Activated CD4-positive, alpha-beta memory T cell treated with anti-CD3 and anti-CD28 coated beads, Interleukin-2, amount 10 ng/mL, durations not matched to agents 7 days and 5 days (primary cell): ENCODE measurements at regions not wholly inside any gene's neighbourhood (a gene's known extent, or its start where the extent isn't known, plus 50 kb on each side); places are given as distances from the start of the nearest gene placed in this dataset.

Source experiments
- CTCF ChIA-PET: fragments of 350-600 bp; sonication (Branson Sonifier 250); formaldehyde crosslinking; loops from one replicate; lab custom pipeline; 2021; ENCODE audit warnings: antibody characterized with exemption, inconsistent platforms; lab: Charles Lee
- POLR2A ChIA-PET: fragments of 350-600 bp; sonication (Branson Sonifier 250); formaldehyde crosslinking; loops from one replicate; lab custom pipeline; 2021; ENCODE audit warnings: antibody characterized with exemption; lab: Charles Lee
- DNase-seq: peaks from one replicate; pipeline ENCODE4 v3.0.0-alpha.2; 2020
- H3K27ac Mint-ChIP-seq: one replicate; pipeline ENCODE4 v1.8.0; 2021; ENCODE audit warnings: mild to moderate bottlenecking, mixed read lengths
- H3K27me3 Mint-ChIP-seq: one replicate; pipeline ENCODE4 v1.8.0; 2021; ENCODE audit warnings: mixed read lengths
- H3K36me3 Mint-ChIP-seq: one replicate; pipeline ENCODE4 v1.8.0; 2021; ENCODE audit warnings: low read depth, mixed read lengths
- H3K4me1 Mint-ChIP-seq: one replicate; pipeline ENCODE4 v1.8.0; 2021; ENCODE audit warnings: mixed read lengths
- H3K4me3 Mint-ChIP-seq: one replicate; pipeline ENCODE4 v1.8.0; 2021; ENCODE audit warnings: mild to moderate bottlenecking, mixed read lengths
- H3K9me3 Mint-ChIP-seq: one replicate; pipeline ENCODE4 v1.8.0; 2021; ENCODE audit warnings: mixed read lengths

DNA sequence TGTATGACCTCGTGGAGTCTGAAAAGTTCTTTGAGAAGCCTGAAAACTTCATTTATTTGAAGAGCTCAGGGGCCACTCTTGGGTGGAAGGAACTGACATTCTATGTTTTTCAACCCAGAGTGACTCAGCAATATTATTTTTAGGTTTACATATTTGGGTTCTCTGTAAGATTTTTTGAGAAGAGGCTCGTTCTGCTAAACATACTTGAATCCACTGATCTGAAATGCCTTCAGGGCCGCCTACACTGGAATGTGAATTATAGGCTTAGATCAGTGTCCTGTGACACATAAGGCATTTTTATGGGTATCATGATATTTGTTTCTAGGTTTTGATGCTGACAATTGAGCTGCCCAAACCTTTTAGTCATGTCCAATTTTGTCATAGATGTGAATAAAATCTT lies 86.2 kb downstream of the PSAT1 start:
- CTCF ChIA-PET = no interaction called here

DNA sequence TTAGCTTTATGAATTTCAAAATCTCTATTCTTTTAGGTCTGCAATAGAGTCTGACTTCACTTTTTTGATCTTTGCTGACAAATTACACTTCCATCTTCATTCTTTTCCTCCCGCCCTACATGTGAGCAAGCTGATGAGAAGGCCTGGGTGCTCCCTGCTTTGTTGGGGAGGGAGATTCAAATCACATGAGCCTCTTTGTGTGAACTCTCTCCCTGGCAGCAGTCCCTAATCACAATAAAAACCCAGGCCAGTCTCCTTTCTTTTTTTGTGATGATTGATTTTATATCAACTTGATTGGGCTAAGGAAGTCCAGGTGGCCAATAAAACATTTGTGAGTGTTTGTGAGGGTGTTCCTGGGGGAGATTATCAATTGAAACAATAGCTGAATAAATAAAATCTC lies 89.4 kb downstream of the PSAT1 start:
- POLR2A ChIA-PET = no interaction called here
- no peak for DNase-seq
- Mint-ChIP-seq H3K9me3 (no peaks in the 10 kb centered on the region), H3K27ac (no peak overlapping the region), H3K36me3 (no peaks in the 10 kb centered on the region), H3K4me1 (no peaks in the 10 kb centered on the region), H3K27me3 (peaks cover 8% of the 10 kb centered on the region), H3K4me3 (no peak overlapping the region)
- CTCF ChIA-PET = interaction anchor here (2.5 kb wide), 1 partner anchor 16 kb away, joined by 8 read pairs; no protein-coding TSS in a partner anchor

More for the DNA sequence above, 86.2 kb downstream of the PSAT1 start:
- Mint-ChIP-seq H3K36me3 (no peaks in the 10 kb centered on the region), H3K4me1 (no peaks in the 10 kb centered on the region), H3K4me3 (no peak overlapping the region), H3K9me3 (no peaks in the 10 kb centered on the region), H3K27ac (no peak overlapping the region), H3K27me3 (peaks cover 16% of the 10 kb centered on the region)
- POLR2A ChIA-PET = no interaction called here
- DNase-seq = no peak

DNA sequence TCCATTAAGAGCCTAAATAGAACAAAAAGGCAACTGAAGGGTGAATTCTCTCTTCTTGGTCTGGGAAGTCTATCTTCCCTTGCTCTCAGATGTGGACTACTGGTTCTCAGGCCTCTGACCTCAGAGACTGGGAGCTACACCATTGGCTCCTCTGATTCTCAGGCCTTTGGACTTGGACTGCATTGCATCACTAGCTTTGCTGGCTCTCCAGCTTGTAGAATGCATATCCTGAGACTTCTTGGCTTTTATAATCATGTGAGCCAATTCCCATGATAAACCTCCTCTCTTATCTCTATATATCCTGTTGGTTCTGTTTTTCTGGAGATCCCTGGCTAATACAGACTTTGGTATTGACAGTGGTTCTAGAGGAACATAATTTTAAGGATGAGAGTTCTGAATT lies 89.8 kb downstream of the PSAT1 start:
- no peak overlapping the region for H3K4me3 Mint-ChIP-seq
- no peaks in the 10 kb centered on the region for H3K4me1 Mint-ChIP-seq
- no peak for DNase-seq
- no peak overlapping the region for H3K27ac Mint-ChIP-seq
- H3K9me3 Mint-ChIP-seq = no peaks in the 10 kb centered on the region
- H3K36me3 Mint-ChIP-seq = no peaks in the 10 kb centered on the region
- H3K27me3 Mint-ChIP-seq = peaks cover 8% of the 10 kb centered on the region
- POLR2A ChIA-PET = no interaction called here
- CTCF ChIA-PET = interaction anchor here (2.5 kb wide), 1 partner anchor 17 kb away, joined by 8 read pairs; no protein-coding TSS in a partner anchor

DNA sequence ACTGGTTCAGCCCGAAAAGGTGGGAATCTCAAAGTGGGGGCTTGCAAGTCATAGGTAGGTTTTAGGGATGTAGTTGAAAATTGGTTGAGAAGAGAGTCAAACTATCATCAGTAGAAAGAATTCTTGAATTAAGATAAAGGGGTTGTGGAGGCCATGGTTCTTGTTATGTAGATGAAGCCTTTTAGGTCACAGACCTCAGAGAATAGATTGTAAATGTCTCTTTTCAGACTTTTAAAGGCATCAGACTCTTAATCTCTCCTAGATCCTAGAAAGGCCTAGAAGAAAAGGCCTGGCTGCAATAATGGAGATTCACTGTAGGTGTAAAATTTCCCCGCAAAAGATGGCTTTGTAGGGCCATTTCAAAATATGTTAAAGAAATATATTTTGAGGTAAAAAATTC lies 96.4 kb downstream of the PSAT1 start:
- Mint-ChIP-seq H3K4me3 (no peak overlapping the region), H3K27me3 (peaks cover 7% of the 10 kb centered on the region), H3K4me1 (no peaks in the 10 kb centered on the region), H3K36me3 (no peaks in the 10 kb centered on the region), H3K9me3 (peaks cover 9% of the 10 kb centered on the region), H3K27ac (no peak overlapping the region)
- POLR2A ChIA-PET = no interaction called here
- no peak for DNase-seq
- CTCF ChIA-PET = no interaction called here

DNA sequence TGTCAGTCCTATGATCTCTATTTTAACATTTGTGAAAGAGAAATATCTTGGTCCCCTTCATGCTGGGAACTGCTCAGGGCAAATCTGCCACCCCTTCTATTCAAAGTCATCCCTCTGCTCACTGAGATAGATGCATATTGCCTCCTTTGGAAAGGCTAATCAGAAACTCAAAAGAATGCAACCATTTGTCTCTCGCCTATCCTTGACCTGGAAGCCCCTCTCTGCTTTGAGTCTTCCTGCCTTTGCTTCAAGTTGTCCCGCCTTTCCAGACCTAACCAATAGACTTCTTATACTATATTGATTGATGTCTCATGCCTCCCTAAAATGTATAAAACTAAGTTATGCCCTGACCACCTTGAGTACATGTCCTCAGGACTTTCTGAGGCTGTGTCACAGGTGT lies 97.0 kb downstream of the PSAT1 start:
- ChIA-PET POLR2A (no interaction called here), CTCF (no interaction called here)
- peaks cover 7% of the 10 kb centered on the region for H3K27me3 Mint-ChIP-seq

DNA sequence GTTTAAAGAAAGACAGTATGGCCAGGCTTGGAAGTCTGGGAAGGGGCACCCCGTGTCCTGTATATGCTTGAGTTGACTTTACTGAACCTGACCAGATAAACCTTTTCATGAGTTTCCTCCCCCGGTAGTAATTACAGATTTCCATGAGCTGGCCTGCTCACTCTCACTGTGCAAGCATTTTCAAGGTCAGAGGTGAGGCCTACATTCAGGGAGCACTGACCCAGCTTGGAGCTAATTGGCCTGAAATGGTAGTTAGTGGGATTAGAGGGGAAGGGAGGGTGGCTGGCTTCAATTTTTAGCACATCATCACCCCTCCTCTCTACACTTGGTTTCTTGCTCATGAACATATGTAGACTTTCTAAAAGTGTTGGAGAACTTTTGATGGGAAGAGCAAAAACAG lies 99.2 kb downstream of the PSAT1 start:
- ChIA-PET POLR2A (no interaction called here), CTCF (no interaction called here)
- Mint-ChIP-seq H3K4me1 (no peaks in the 10 kb centered on the region), H3K27ac (no peak overlapping the region), H3K9me3 (peaks cover 9% of the 10 kb centered on the region), H3K4me3 (no peak overlapping the region), H3K27me3 (peaks cover 7% of the 10 kb centered on the region), H3K36me3 (no peaks in the 10 kb centered on the region)
- no peak for DNase-seq

More for the DNA sequence above, 97.0 kb downstream of the PSAT1 start:
- H3K9me3 Mint-ChIP-seq = peaks cover 9% of the 10 kb centered on the region
- no peaks in the 10 kb centered on the region for H3K36me3 Mint-ChIP-seq
- no peaks in the 10 kb centered on the region for H3K4me1 Mint-ChIP-seq
- H3K27ac Mint-ChIP-seq = no peak overlapping the region
- DNase-seq = no peak
- H3K4me3 Mint-ChIP-seq = no peak overlapping the region

DNA sequence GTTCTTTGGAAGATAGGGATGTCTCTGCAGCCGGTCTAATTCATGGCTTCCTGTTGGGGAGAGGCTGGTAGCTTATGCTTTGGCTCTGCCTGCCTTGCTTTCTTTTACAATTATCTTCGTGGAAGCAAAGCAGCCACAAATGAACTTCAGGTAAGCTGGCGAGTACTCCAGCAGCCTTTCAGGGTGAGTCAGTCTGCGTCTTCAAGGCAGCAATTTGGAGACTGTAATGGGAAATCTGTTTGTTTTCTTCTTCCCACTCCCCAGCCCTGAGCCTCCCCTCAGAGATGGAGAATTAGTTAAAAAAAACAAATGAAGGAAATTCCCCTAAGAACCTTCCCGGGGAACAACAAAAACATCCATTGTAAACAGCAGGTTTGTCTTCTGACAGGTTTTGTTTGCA lies 100.1 kb downstream of the PSAT1 start:
- Mint-ChIP-seq H3K27me3 (peaks cover 7% of the 10 kb centered on the region), H3K9me3 (peaks cover 9% of the 10 kb centered on the region), H3K36me3 (no peaks in the 10 kb centered on the region), H3K27ac (no peak overlapping the region), H3K4me1 (no peaks in the 10 kb centered on the region), H3K4me3 (no peak overlapping the region)
- POLR2A ChIA-PET = no interaction called here
- CTCF ChIA-PET = no interaction called here
- no peak for DNase-seq

DNA sequence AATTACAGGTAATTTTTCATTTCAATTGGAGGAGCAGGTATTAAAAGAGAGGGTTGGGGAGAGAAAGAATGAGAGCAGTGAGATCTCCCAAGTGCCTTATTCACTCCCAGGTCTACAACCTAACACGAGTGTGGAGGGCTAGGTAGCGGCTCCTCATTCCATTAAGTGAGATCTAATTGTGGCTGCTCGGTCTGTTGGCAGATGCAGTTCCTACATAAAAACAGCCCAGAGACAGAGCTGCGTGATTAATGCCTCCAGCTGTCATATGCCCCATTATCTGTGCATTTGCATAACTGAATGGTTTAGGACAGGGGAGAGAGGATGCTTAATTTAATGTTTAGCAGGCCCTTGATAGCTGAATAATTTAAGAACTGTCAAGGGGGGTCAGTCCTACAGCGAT lies 100.5 kb downstream of the PSAT1 start:
- Mint-ChIP-seq H3K27ac (no peak overlapping the region), H3K9me3 (peaks cover 9% of the 10 kb centered on the region), H3K4me3 (no peak overlapping the region), H3K27me3 (peaks cover 7% of the 10 kb centered on the region), H3K36me3 (no peaks in the 10 kb centered on the region), H3K4me1 (no peaks in the 10 kb centered on the region)
- CTCF ChIA-PET = no interaction called here
- POLR2A ChIA-PET = no interaction called here
- no peak for DNase-seq

DNA sequence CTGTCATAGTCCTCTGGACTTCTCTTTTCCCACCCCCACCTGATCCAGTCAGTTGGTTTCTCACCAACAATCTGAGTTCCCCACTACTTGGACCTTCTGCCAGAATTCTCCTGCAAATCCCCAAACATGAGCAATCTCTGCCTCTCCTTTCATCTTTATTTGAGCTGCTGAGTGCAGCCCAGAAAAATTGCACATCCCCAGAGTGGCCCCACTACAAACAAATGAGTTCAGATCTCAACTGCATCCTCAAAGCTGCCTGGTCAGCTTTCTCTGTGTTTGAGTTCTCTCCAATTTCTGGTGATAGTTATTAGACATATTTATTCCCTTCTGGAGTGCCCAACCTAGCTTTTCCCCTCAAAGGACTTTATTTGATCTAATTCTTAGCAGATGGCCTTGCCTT lies 102.2 kb downstream of the PSAT1 start:
- no peaks in the 10 kb centered on the region for H3K36me3 Mint-ChIP-seq
- H3K27ac Mint-ChIP-seq = no peak overlapping the region
- H3K4me3 Mint-ChIP-seq = no peak overlapping the region
- H3K9me3 Mint-ChIP-seq = peaks cover 9% of the 10 kb centered on the region
- ChIA-PET POLR2A (no interaction called here), CTCF (no interaction called here)
- no peaks in the 10 kb centered on the region for H3K4me1 Mint-ChIP-seq
- peaks cover 5% of the 10 kb centered on the region for H3K27me3 Mint-ChIP-seq
- no peak for DNase-seq

DNA sequence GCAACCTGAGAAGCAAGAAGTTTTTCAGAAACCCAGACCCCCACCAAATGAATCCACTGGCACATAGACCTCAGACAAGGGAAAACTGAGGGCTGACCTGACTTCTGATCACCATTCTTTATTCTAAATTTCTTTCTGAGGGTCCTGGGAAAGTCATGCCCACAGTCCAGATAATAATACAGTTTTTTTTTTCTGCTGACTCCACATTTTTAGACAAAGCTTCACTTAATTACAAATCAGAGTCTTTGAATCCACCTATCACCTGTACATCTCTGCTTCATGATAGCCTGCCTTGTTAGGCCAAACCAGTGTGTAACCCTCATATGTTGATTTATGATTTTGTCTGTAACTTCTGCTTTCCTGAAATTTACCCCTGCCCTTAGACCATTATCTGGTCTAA lies 103.6 kb downstream of the PSAT1 start:
- Mint-ChIP-seq H3K4me1 (no peaks in the 10 kb centered on the region), H3K36me3 (no peaks in the 10 kb centered on the region), H3K27me3 (peaks cover 5% of the 10 kb centered on the region), H3K27ac (no peak overlapping the region), H3K9me3 (peaks cover 2% of the 10 kb centered on the region), H3K4me3 (no peak overlapping the region)
- POLR2A ChIA-PET = no interaction called here
- DNase-seq = no peak
- CTCF ChIA-PET = no interaction called here

DNA sequence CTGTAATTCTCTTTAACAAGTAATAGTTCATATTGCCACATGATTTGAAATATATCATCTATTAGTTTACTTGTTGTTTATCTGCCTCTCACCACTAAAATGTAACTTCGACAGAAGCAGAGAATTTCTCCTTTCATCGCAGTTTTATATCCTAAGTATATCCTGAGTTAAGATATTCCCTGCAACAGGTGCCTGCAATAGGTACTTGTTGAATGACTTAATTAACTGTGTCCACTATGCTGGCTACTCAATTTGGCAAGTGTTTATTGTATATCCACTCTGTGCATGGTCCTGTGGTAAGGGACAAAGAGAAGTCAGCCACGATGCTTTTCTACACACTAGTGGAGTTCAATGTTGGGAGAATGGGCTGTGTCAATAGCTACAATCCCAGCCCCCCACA lies 108.5 kb downstream of the PSAT1 start:
- H3K27ac Mint-ChIP-seq = no peak overlapping the region
- no peaks in the 10 kb centered on the region for H3K4me1 Mint-ChIP-seq
- no peak overlapping the region for H3K4me3 Mint-ChIP-seq
- CTCF ChIA-PET = no interaction called here
- H3K36me3 Mint-ChIP-seq = no peaks in the 10 kb centered on the region
- no peaks in the 10 kb centered on the region for H3K27me3 Mint-ChIP-seq
- POLR2A ChIA-PET = no interaction called here
- no peaks in the 10 kb centered on the region for H3K9me3 Mint-ChIP-seq
- no peak for DNase-seq

DNA sequence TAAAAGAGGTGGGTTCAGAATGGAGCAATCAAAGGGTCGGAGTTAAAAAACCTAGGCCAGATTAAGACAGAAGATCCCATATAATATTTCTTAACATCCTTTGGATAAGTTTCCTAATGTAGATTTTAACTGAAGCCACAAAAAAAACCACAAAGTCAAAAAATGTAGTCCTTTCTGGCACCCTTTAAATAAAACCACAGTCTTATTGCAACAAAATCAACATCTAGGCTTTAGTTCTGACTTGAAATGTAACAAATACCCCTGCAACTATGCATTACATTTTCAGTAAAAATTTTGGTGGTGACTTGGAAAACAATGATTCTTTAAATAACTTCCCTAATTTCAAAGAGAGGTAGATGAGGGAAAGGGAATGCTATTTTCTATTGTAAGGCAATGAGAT lies 109.2 kb downstream of the PSAT1 start:
- H3K4me1 Mint-ChIP-seq = no peaks in the 10 kb centered on the region
- DNase-seq = no peak
- no peaks in the 10 kb centered on the region for H3K36me3 Mint-ChIP-seq
- POLR2A ChIA-PET = no interaction called here
- H3K9me3 Mint-ChIP-seq = no peaks in the 10 kb centered on the region
- no peak overlapping the region for H3K4me3 Mint-ChIP-seq
- CTCF ChIA-PET = interaction anchor here (1.0 kb wide), 1 partner anchor 33 kb away, joined by 4 read pairs; no protein-coding TSS in a partner anchor
- no peaks in the 10 kb centered on the region for H3K27me3 Mint-ChIP-seq
- H3K27ac Mint-ChIP-seq = no peak overlapping the region

DNA sequence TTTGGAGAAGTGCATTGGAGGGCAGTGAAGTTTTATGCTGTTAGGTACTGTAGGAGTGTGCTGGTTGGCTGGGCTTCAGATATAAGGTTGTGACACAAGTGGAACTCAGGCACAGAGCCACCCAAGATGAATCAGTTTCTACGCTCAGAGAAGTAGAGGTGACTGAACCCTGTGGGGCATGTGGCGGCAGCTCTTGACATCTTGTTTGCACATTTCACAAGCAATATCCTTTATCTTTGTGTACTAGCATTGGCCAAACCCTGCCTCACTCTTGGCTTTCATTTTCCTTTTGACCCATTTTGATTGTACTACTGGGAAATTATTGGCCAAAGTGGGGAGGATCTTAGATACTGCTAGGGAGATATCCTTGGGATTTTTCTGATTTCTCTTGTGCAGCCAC lies 110.0 kb downstream of the PSAT1 start:
- ChIA-PET POLR2A (no interaction called here), CTCF (interaction anchor here (1.0 kb wide), 1 partner anchor 33 kb away, joined by 4 read pairs; no protein-coding TSS in a partner anchor)
- no peaks in the 10 kb centered on the region for H3K9me3 Mint-ChIP-seq
- H3K4me1 Mint-ChIP-seq = no peaks in the 10 kb centered on the region
- no peak overlapping the region for H3K27ac Mint-ChIP-seq
- no peaks in the 10 kb centered on the region for H3K27me3 Mint-ChIP-seq
- DNase-seq = no peak
- no peaks in the 10 kb centered on the region for H3K36me3 Mint-ChIP-seq
- no peak overlapping the region for H3K4me3 Mint-ChIP-seq

DNA sequence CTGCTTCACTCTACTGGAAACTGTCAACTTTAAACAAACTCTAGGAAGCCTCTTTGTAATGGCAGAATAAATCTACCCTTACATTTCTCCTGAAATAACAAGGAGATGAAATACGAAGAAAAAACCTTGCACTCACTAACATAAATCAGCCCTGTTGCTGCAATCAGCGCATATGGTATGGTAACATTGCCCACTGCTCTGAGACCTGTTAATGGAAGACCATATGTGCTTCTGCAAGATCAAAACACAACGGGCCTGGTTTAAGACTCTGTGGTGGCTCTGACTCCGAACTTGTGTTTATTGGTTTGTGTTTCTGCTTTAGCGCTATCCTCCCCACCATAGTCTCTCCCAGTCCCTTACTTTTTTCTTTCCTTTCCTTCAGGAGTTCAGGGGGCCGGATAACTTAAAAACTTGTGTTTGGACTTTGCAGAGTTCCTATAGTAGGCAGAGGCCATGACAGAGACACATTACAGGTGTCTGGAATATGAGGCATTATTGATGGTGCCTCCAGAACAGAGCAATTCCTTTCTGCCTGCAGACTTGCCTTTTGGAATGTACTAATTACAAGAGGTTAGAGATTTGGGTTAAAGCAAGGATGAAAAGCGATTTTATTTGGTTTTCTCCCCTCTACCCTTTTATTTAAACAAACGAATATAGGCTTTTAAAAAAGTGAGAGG lies 110.8 kb downstream of the PSAT1 start:
- H3K36me3 Mint-ChIP-seq = no peaks in the 10 kb centered on the region
- ChIA-PET CTCF (no interaction called here), POLR2A (no interaction called here)
- no peak overlapping the region for H3K27ac Mint-ChIP-seq
- no peaks in the 10 kb centered on the region for H3K27me3 Mint-ChIP-seq
- H3K4me1 Mint-ChIP-seq = no peaks in the 10 kb centered on the region
- DNase-seq = no peak
- H3K9me3 Mint-ChIP-seq = no peaks in the 10 kb centered on the region
- H3K4me3 Mint-ChIP-seq = no peak overlapping the region
